Neural cell (in vitro differentiated cells): ENCODE measurements at regions not wholly inside any gene's neighbourhood (a gene's known extent, or its start where the extent isn't known, plus 50 kb on each side); places are given as distances from the start of the nearest gene placed in this dataset.

ENCODE experiments used
- H2AFZ ChIP-seq: fragments of 200-600, 300-800 bp; sonication (generic), shearing (Covaris generic); 2 replicates; pipeline ENCODE4 v1.6.0; 2014; ENCODE audit warnings: low read depth, mild to moderate bottlenecking, antibody characterized with exemption, low read length, moderate library complexity
- H3F3A ChIP-seq: fragments of 200-600 bp; shearing (Covaris generic); 2 replicates; pipeline ENCODE4 v1.6.1; 2016; ENCODE audit warnings: mild to moderate bottlenecking, moderate library complexity, mixed read lengths, antibody characterized with exemption, low read length; ENCODE audit not compliant: insufficient read depth, poor library complexity, severe bottlenecking
- H3K27ac ChIP-seq: fragments of 200-600, 300-800 bp; sonication (generic), shearing (Covaris generic); 2 replicates; pipeline ENCODE4 v1.5.1; 2014; ENCODE audit warnings: mild to moderate bottlenecking, low read length, moderate library complexity
- H3K27me3 ChIP-seq: fragments of 300-800, 200-600 bp; sonication (generic), shearing (Covaris generic); 2 replicates; pipeline ENCODE4 v1.6.0; 2014; ENCODE audit warnings: mild to moderate bottlenecking, low read depth, low read length, moderate library complexity; ENCODE audit not compliant: insufficient read depth
- H3K36me3 ChIP-seq: fragments of 300-800, 200-600 bp; sonication (generic), shearing (Covaris generic); 2 replicates; pipeline ENCODE4 v1.5.1; 2014; ENCODE audit warnings: mild to moderate bottlenecking, antibody characterized with exemption, low read length, moderate library complexity; ENCODE audit not compliant: insufficient read depth
- H3K4me2 ChIP-seq: fragments of 300-800, 200-600 bp; sonication (generic), shearing (Covaris generic); 2 replicates; pipeline ENCODE4 v1.6.0; 2014; ENCODE audit warnings: mild to moderate bottlenecking, low read length
- H3K4me3 ChIP-seq: fragments of 300-800, 200-600 bp; sonication (generic), shearing (Covaris generic); 2 replicates; pipeline ENCODE4 v1.5.1; 2014; ENCODE audit warnings: mild to moderate bottlenecking, low read length, moderate library complexity
- H3K79me2 ChIP-seq: fragments of 200-600 bp; shearing (Covaris generic); replicated peaks from 2 replicates; pipeline ENCODE4 v1.6.0; 2014; ENCODE audit warnings: mild to moderate bottlenecking, low read length, moderate library complexity; ENCODE audit not compliant: insufficient read depth
- H3K9ac ChIP-seq: fragments of 300-800, 200-600 bp; sonication (generic), shearing (Covaris generic); 2 replicates; pipeline ENCODE4 v1.6.1; 2016; ENCODE audit warnings: mild to moderate bottlenecking, low read length, mixed read lengths
- H3K9me2 ChIP-seq: fragments of 200-600 bp; shearing (Covaris generic); 2 replicates; pipeline ENCODE4 v1.6.1; 2016; ENCODE audit warnings: mild to moderate bottlenecking, low read length, mixed read lengths; ENCODE audit not compliant: insufficient read depth
- H3K9me3 ChIP-seq: fragments of 200-600, 300-800 bp; sonication (generic), shearing (Covaris generic); 2 replicates; pipeline ENCODE4 v1.6.1; 2016; ENCODE audit warnings: mild to moderate bottlenecking, mixed run types, low read length, moderate library complexity, mixed read lengths
- H4K20me1 ChIP-seq: fragments of 200-600 bp; shearing (Covaris generic); 2 replicates; pipeline ENCODE4 v1.6.1; 2016; ENCODE audit warnings: mild to moderate bottlenecking, mixed run types; ENCODE audit not compliant: insufficient read depth
- EP300 ChIP-seq: fragments of 450-650 bp; conservative IDR thresholded peaks from 2 replicates; pipeline ENCODE4 v1.6.1; 2014; ENCODE audit warnings: antibody characterized with exemption, mild to moderate bottlenecking, moderate library complexity; ENCODE audit not compliant: poor library complexity, severe bottlenecking
- EZH2 ChIP-seq: fragments of 200-600, 300-800 bp; shearing (Covaris generic), sonication (generic); IDR thresholded peaks from 2 replicates; pipeline ENCODE4 v1.6.1; 2014; ENCODE audit warnings: antibody characterized with exemption, low read length, borderline replicate concordance, mild to moderate bottlenecking; ENCODE audit not compliant: insufficient read depth, poor library complexity, severe bottlenecking
- MXI1 ChIP-seq: fragments of 450-650 bp; conservative IDR thresholded peaks from 2 replicates; pipeline ENCODE4 v1.6.1; 2014; ENCODE audit warnings: antibody characterized with exemption, mild to moderate bottlenecking; ENCODE audit not compliant: poor library complexity, severe bottlenecking
- POLR2AphosphoS5 ChIP-seq: IDR thresholded peaks from 2 replicates; pipeline ENCODE4 v1.6.1; 2012
- RAD21 ChIP-seq: fragments of 450-650 bp; conservative IDR thresholded peaks from 2 replicates; pipeline ENCODE4 v1.6.1; 2014; ENCODE audit warnings: antibody characterized with exemption, mild to moderate bottlenecking, moderate library complexity
- SMC3 ChIP-seq: fragments of 450-650 bp; conservative IDR thresholded peaks from 2 replicates; pipeline ENCODE4 v1.6.1; 2014; ENCODE audit warnings: antibody characterized with exemption, mild to moderate bottlenecking, moderate library complexity; ENCODE audit not compliant: poor library complexity
- TAF1 ChIP-seq: IDR thresholded peaks from 2 replicates; pipeline ENCODE4 v1.6.1; 2012; ENCODE audit warnings: low read depth
- TF ChIP-seq, protein P1 (sequence below): IDR thresholded peaks from 2 replicates; pipeline ENCODE4 v1.6.1; 2012; ENCODE audit warnings: borderline replicate concordance
- TF ChIP-seq, protein P2 (sequence below): fragments of 450-650 bp; IDR thresholded peaks from 2 replicates; pipeline ENCODE4 v1.5.1; 2014; ENCODE audit warnings: antibody characterized with exemption, mild to moderate bottlenecking, moderate library complexity; ENCODE audit not compliant: poor library complexity, severe bottlenecking

DNA sequence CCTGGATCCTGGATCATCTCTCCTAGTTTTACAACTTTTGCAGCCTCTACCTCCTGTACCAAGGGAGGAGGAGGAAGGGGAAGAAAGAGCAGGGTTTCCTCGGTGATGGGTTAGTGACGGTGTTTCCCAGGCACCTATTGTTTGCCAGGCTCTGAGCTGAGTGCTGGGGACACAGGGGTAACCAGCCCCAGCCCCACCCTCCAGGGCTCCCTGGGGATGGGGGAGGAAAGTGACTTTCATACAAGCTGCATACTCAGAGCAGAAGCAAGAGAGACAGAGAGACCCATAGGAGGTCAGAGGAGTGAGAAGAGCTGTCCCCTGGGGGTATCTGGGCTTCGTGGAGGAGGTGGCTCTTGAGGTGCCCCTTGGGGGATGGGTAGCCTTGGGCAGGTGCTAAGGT lies 89.4 kb upstream of the THY1 start:
- Histone ChIP-seq H3K4me2 (no peak overlapping the region), H3K79me2 (no peaks in the 10 kb centered on the region), H3K4me3 (no peak overlapping the region), H3K9me3 (no peaks in the 10 kb centered on the region), H3F3A (no peaks in the 10 kb centered on the region), H3K9ac (no peak overlapping the region), H3K27ac (no peak overlapping the region), H3K27me3 (no peaks in the 10 kb centered on the region), H3K9me2 (no peaks in the 10 kb centered on the region), H2AFZ (no peak overlapping the region), H3K36me3 (no peaks in the 10 kb centered on the region), H4K20me1 (no peaks in the 10 kb centered on the region)
- TF ChIP-seq TAF1 (no peak), POLR2AphosphoS5 (no peak), MXI1 (no peak), SMC3 (no peak), EP300 (no peak), EZH2 (no peak), RAD21 (no peak)
- TF ChIP-seq, protein P1, sequence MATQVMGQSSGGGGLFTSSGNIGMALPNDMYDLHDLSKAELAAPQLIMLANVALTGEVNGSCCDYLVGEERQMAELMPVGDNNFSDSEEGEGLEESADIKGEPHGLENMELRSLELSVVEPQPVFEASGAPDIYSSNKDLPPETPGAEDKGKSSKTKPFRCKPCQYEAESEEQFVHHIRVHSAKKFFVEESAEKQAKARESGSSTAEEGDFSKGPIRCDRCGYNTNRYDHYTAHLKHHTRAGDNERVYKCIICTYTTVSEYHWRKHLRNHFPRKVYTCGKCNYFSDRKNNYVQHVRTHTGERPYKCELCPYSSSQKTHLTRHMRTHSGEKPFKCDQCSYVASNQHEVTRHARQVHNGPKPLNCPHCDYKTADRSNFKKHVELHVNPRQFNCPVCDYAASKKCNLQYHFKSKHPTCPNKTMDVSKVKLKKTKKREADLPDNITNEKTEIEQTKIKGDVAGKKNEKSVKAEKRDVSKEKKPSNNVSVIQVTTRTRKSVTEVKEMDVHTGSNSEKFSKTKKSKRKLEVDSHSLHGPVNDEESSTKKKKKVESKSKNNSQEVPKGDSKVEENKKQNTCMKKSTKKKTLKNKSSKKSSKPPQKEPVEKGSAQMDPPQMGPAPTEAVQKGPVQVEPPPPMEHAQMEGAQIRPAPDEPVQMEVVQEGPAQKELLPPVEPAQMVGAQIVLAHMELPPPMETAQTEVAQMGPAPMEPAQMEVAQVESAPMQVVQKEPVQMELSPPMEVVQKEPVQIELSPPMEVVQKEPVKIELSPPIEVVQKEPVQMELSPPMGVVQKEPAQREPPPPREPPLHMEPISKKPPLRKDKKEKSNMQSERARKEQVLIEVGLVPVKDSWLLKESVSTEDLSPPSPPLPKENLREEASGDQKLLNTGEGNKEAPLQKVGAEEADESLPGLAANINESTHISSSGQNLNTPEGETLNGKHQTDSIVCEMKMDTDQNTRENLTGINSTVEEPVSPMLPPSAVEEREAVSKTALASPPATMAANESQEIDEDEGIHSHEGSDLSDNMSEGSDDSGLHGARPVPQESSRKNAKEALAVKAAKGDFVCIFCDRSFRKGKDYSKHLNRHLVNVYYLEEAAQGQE: no peak
- TF ChIP-seq, protein P2, sequence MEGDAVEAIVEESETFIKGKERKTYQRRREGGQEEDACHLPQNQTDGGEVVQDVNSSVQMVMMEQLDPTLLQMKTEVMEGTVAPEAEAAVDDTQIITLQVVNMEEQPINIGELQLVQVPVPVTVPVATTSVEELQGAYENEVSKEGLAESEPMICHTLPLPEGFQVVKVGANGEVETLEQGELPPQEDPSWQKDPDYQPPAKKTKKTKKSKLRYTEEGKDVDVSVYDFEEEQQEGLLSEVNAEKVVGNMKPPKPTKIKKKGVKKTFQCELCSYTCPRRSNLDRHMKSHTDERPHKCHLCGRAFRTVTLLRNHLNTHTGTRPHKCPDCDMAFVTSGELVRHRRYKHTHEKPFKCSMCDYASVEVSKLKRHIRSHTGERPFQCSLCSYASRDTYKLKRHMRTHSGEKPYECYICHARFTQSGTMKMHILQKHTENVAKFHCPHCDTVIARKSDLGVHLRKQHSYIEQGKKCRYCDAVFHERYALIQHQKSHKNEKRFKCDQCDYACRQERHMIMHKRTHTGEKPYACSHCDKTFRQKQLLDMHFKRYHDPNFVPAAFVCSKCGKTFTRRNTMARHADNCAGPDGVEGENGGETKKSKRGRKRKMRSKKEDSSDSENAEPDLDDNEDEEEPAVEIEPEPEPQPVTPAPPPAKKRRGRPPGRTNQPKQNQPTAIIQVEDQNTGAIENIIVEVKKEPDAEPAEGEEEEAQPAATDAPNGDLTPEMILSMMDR: no peak

DNA sequence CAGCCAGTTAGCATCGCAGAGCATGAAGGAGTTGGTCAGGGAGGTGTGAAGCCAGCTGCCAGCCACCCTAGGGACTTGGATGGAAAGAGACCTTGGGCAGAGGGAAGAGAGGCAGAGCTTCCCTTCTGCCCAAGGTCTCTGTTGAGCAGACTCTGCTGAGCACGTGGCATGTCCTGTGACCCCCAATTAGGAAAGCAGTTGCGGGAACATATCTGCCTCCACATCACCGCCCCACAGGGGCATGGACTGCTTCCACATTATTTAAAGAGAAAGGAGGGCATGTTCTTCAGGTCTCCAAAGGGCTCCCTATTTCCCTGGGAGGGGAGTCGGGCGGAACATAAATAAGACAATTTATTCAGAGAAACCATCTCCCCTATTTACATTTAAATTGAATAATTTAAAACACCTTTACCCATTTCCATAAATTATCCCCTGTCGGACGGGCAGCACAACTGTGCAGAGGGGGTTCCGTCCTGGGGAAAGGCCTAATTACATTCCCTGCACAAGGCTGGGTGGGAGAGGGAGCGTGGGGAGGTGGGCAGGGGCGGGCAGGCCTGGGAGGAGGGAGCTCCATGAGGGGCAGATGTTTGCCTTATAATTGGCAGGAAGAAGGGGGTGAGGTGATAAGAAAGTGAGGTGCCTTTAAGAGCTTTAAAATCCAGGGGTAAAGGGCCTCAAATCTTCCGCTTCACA lies 88.8 kb upstream of the THY1 start:
- H3K4me3 ChIP-seq: no peak overlapping the region
- no peak overlapping the region for H2AFZ ChIP-seq
- H3K4me2 ChIP-seq: no peak overlapping the region
- H3K79me2 ChIP-seq: no peaks in the 10 kb centered on the region
- no peaks in the 10 kb centered on the region for H3K9me3 ChIP-seq
- no peaks in the 10 kb centered on the region for H3K27me3 ChIP-seq
- H3K36me3 ChIP-seq: no peaks in the 10 kb centered on the region
- no peak overlapping the region for H3K27ac ChIP-seq
- H3F3A ChIP-seq: no peaks in the 10 kb centered on the region
- no peaks in the 10 kb centered on the region for H3K9me2 ChIP-seq
- TF ChIP-seq, protein P2: no peak
- TF ChIP-seq, protein P1: no peak
- TF ChIP-seq EP300: no peak
- no peak for TF ChIP-seq SMC3
- no peak for TF ChIP-seq RAD21
- no peak for TF ChIP-seq POLR2AphosphoS5
- TF ChIP-seq MXI1: no peak
- TF ChIP-seq TAF1: no peak
- no peak for TF ChIP-seq EZH2
- H4K20me1 ChIP-seq: no peaks in the 10 kb centered on the region
- no peak overlapping the region for H3K9ac ChIP-seq
